AG04450 (cell line): ENCODE measurements at regions not wholly inside any gene's neighbourhood (a gene's known extent, or its start where the extent isn't known, plus 50 kb on each side); places are given as distances from the start of the nearest gene placed in this dataset.
"Not testable (repeated sequence)": the region's sequence is repeated elsewhere in the genome, so short reads cannot be mapped to it uniquely, and the experiment has no call there.

Experiments used
- CTCF ChIA-PET: fragments of 300-600, 350-600 bp; formaldehyde crosslinking; extraction: SDS; loops from one replicate; lab custom pipeline; 2022; ENCODE audit warnings: antibody characterized with exemption, inconsistent platforms; lab: Charles Lee
- POLR2A ChIA-PET: fragments of 350-600 bp; formaldehyde crosslinking; extraction: SDS; loops from one replicate; lab custom pipeline; 2021; ENCODE audit warnings: antibody characterized with exemption, inconsistent platforms; lab: Yijun Ruan, JAX
- DNase-seq: peaks from one replicate; pipeline ENCODE4 v3.0.0-alpha.2; 2011; ENCODE audit warnings: low read depth, low spot score
- H3K27ac ChIP-seq: one replicate; pipeline ENCODE4 v1.5.1; 2012; ENCODE audit warnings: low read depth, low read length, control low read depth
- H3K27me3 ChIP-seq: one replicate; pipeline ENCODE4 v1.6.0; 2012; ENCODE audit warnings: low read length; ENCODE audit not compliant: control insufficient read depth, insufficient read depth
- H3K4me3 ChIP-seq: 2 replicates; pipeline ENCODE4 v1.5.1; 2011; ENCODE audit warnings: mild to moderate bottlenecking, low read depth, low read length, control low read depth
- H3K9me3 ChIP-seq: 2 replicates; pipeline ENCODE4 v1.5.1; 2012; ENCODE audit warnings: low read length; ENCODE audit not compliant: control insufficient read depth, insufficient read depth
- TF ChIP-seq, protein P1 (sequence below): IDR thresholded peaks from 2 replicates; pipeline ENCODE4 v1.5.1; 2011; ENCODE audit warnings: low read depth, low read length, control low read depth, inconsistent platforms

DNA sequence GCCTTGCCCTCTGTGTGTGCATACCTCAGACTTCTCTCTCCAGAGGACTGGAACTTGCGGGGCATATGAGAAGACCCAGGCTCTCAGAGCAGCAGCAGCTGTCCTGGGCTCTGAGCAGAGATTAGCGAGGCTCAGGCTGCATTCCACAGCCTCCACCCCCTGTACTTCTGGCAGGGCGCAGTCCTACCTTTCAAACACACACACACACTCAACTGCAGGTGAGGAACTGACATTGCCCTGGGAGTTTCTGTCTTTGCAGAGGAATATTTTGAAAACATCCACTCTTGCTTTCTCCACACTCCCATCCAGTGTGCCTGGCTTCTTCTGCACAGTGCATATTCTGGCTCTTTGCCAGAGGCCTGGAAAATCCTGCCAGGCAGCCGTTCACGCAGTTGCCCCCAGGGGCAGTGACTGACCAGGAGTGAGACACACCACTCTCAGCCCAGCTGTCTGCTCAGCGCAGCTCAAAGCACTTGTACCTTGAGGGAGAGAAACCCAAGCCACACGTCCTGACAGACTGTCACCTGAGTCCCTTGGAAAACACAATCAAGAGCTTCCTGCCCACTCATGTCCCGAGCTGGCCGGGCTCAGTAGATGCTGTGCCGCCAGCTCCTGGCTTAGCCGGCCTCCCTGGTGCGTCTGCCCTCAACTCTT lies 460.8 kb downstream of the RNF144A start:
- CTCF ChIA-PET, result no interaction called here
- no peaks in the 10 kb centered on the region for H3K27me3 ChIP-seq
- H3K4me3 ChIP-seq, result no peak overlapping the region
- peaks cover 5% of the 10 kb centered on the region; the same call in 1 of the 2 replicates for H3K9me3 ChIP-seq
- POLR2A ChIA-PET, result no interaction called here
- TF ChIP-seq, protein P1, sequence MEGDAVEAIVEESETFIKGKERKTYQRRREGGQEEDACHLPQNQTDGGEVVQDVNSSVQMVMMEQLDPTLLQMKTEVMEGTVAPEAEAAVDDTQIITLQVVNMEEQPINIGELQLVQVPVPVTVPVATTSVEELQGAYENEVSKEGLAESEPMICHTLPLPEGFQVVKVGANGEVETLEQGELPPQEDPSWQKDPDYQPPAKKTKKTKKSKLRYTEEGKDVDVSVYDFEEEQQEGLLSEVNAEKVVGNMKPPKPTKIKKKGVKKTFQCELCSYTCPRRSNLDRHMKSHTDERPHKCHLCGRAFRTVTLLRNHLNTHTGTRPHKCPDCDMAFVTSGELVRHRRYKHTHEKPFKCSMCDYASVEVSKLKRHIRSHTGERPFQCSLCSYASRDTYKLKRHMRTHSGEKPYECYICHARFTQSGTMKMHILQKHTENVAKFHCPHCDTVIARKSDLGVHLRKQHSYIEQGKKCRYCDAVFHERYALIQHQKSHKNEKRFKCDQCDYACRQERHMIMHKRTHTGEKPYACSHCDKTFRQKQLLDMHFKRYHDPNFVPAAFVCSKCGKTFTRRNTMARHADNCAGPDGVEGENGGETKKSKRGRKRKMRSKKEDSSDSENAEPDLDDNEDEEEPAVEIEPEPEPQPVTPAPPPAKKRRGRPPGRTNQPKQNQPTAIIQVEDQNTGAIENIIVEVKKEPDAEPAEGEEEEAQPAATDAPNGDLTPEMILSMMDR, result no peak
- no peak for DNase-seq
- no peak overlapping the region for H3K27ac ChIP-seq

DNA sequence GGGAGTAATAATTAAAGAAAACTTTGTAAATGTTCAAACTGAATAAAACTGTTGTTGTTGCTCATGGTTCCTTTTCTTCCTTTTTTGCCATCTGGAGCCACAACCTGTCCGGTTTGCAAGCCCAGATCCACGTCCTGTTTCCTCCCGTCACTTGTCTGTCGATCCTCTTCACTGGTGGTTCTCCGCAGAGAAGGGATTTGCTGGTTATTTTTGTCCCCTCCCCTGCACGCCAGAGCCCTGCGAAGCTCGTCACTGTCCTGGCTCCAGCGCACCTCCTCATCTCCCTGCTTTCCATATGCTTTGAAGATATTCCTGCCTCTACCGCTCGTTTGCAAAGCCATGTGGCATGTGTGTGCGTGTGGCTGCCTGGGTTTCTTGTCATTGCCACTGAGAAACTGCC lies 461.4 kb downstream of the RNF144A start:
- Histone ChIP-seq H3K27me3 (no peaks in the 10 kb centered on the region), H3K4me3 (no peak overlapping the region), H3K27ac (no peak overlapping the region), H3K9me3 (peaks cover 5% of the 10 kb centered on the region; the same call in 1 of the 2 replicates)
- POLR2A ChIA-PET, result no interaction called here
- CTCF ChIA-PET, result no interaction called here
- TF ChIP-seq, protein P1, result no peak
- DNase-seq, result no peak

DNA sequence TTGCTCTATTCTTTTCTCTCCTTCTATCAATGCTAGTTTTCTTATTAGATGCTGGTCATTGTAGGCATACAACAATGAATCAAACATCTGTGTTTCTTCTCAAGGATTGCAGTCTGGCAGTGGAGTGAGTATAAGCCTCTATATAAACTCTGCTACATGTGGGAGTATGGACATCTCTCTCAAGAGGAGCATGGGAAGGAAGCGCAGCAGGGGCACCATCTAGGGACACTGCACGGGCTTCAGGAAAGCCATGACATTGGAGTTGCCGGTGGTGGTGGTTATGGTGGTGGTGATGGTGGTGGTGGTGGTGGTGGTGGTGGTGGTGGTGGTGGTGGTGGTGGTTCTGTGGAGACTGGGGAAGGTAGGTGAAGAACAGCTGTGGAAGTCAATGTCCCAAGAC lies 462.6 kb downstream of the RNF144A start:
- no peak for DNase-seq
- ChIA-PET CTCF (no interaction called here), POLR2A (no interaction called here)
- Histone ChIP-seq H3K9me3 (peaks cover 5% of the 10 kb centered on the region; the same call in 1 of the 2 replicates), H3K27me3 (no peaks in the 10 kb centered on the region), H3K27ac (no peak overlapping the region), H3K4me3 (no peak overlapping the region)
- TF ChIP-seq, protein P1, result no peak

DNA sequence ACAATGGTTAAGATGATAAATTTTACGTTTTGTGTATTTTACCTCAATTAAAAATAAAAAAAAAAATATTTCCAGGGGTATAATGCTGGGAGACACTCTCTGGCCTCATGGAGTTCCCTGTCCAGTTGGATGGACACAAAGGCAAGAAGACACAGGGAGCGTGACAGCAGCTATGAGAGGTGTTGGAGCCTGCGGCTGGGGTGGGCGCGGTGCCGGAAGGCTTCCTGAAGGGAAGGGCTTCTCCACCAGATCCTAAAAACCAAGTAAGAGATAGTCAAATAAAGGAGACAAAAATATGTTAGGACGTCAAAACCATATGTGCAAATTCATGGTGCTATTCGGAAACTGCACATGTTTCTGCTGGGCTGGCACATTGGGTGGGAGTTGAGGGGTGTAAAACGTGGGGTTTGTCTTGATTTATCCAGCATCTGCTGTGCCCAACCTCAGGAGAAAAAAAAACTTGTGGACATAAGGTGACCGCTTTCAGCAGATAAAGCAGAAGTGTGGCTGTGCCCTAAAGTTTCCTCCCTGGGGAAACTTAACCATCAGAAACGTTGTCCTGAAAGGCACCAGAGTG lies 467.6 kb downstream of the RNF144A start:
- TF ChIP-seq, protein P1, result no peak
- H3K27ac ChIP-seq, result no peak overlapping the region

DNA sequence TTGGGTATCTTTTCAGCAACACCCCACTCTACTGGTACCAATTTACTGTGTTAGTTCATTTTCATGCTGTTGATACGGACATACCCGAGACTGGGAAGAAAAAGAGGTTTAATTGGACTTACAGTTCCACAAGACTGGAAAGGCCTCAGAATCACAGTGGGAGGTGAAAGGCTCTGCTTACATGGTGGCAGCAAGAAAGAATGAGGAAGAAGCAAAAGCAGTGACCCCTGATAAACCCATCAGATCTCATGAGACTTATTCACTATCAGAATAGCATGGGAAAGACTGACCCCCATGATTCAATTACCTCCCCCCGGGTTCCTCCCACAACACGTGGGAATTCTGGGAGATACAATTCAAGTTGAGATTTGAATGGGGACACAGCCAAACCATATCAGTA lies 473.1 kb downstream of the RNF144A start:
- H3K4me3 ChIP-seq, H3K27me3 ChIP-seq, H3K9me3 ChIP-seq, POLR2A ChIA-PET, H3K27ac ChIP-seq, CTCF ChIA-PET, DNase-seq: not testable (repeated sequence)

More for the DNA sequence above, 467.6 kb downstream of the RNF144A start:
- Histone ChIP-seq H3K4me3 (no peak overlapping the region), H3K27me3 (no peaks in the 10 kb centered on the region), H3K9me3 (no peaks in the 10 kb centered on the region)
- DNase-seq, result no peak
- POLR2A ChIA-PET, result no interaction called here
- CTCF ChIA-PET, result no interaction called here
